ENCODE measurements at regions not wholly inside any gene's neighbourhood (a gene's known extent, or its start where the extent isn't known, plus 50 kb on each side); places are given as distances from the start of the nearest gene placed in this dataset.

DNA sequence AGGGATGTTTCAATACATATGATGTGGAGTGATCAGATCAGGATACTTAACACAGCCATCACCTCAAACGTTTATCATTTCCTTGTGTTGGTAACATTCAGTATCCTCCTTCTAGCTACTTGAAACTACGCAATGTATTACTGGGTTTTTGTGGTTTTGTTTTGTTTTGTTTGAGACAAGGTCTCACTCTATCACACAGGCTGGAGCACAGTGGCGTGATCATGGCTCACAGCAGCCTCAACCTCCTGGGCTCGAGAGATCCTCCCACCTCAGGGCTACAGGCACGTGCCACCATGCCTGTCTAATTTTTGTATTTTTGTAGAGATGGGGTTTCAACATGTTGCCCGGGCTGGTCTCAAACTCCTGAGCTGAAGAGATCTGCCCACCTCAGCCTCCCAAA is 70.2 kb upstream of the BCL11B start:
- TF ChIP-seq, protein P1, sequence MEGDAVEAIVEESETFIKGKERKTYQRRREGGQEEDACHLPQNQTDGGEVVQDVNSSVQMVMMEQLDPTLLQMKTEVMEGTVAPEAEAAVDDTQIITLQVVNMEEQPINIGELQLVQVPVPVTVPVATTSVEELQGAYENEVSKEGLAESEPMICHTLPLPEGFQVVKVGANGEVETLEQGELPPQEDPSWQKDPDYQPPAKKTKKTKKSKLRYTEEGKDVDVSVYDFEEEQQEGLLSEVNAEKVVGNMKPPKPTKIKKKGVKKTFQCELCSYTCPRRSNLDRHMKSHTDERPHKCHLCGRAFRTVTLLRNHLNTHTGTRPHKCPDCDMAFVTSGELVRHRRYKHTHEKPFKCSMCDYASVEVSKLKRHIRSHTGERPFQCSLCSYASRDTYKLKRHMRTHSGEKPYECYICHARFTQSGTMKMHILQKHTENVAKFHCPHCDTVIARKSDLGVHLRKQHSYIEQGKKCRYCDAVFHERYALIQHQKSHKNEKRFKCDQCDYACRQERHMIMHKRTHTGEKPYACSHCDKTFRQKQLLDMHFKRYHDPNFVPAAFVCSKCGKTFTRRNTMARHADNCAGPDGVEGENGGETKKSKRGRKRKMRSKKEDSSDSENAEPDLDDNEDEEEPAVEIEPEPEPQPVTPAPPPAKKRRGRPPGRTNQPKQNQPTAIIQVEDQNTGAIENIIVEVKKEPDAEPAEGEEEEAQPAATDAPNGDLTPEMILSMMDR (IDR thresholded peaks at IDR 0.05; ENCODE audit: insufficient read depth, low read length, severe bottlenecking) = no peak
- Histone ChIP-seq H3K27me3 (ENCODE audit: control insufficient read depth, insufficient read depth, low read length) (peaks cover 4% of the 10 kb centered on the region), H3K36me3 (ENCODE audit: control insufficient read depth, insufficient read depth, low read length) (no peaks in the 10 kb centered on the region), H3K4me3 (ENCODE audit: low read depth, low read length) (no peak overlapping the region)
- FAIRE-seq (no peak), DNase-seq (ENCODE audit: low read depth) (no peak)

DNA sequence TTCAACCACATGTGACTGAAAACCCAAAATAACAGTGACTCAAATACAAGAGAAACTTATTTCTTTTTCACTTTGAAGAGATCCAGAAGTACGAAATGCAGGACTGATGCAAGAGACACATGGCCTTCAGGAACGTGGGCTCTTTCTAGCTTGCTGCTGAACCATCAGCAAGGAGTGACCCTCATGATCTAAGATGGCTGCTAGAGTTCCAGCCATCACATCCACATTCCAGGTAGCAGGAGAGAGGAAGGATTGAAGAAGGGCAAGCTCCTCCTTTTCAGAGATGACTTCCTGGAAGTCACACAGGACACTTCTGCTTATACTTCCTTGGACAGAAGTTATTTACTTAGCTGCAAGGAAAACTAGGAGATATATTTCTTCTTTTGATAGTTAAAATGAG is 67.6 kb upstream of the BCL11B start:
- FAIRE-seq = no peak
- no peak for DNase-seq (ENCODE audit: low read depth)
- Histone ChIP-seq H3K27me3 (ENCODE audit: control insufficient read depth, insufficient read depth, low read length) (peaks cover 2% of the 10 kb centered on the region), H3K4me3 (ENCODE audit: low read depth, low read length) (no peak overlapping the region), H3K36me3 (ENCODE audit: control insufficient read depth, insufficient read depth, low read length) (no peaks in the 10 kb centered on the region)
- TF ChIP-seq, protein P1 (IDR thresholded peaks at IDR 0.05; ENCODE audit: insufficient read depth, low read length, severe bottlenecking) = no peak

DNA sequence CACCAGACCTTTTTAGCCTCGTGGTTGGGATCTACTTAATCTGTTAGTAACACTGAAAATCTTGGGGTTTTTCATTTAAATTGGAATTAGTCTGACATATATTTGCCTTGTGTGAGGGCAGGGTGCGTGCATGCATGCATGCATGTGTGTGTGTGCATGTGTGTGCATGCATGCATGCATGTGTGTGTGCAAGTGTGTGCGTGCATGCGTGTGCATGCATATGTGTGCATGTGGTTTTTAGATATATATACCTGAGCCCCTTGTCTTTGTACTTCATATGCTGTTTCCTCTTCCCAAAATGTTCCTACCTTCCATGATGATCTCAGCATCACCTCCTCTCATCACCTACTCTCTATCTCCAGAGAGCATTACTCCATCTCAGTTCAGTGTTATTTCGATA is 66.3 kb upstream of the BCL11B start:
- FAIRE-seq (no peak), DNase-seq (ENCODE audit: low read depth) (no peak)
- TF ChIP-seq, protein P1 (IDR thresholded peaks at IDR 0.05; ENCODE audit: insufficient read depth, low read length, severe bottlenecking) = no peak
- Histone ChIP-seq H3K36me3 (ENCODE audit: control insufficient read depth, insufficient read depth, low read length) (no peaks in the 10 kb centered on the region), H3K27me3 (ENCODE audit: control insufficient read depth, insufficient read depth, low read length) (peaks cover 4% of the 10 kb centered on the region), H3K4me3 (ENCODE audit: low read depth, low read length) (no peak overlapping the region)

DNA sequence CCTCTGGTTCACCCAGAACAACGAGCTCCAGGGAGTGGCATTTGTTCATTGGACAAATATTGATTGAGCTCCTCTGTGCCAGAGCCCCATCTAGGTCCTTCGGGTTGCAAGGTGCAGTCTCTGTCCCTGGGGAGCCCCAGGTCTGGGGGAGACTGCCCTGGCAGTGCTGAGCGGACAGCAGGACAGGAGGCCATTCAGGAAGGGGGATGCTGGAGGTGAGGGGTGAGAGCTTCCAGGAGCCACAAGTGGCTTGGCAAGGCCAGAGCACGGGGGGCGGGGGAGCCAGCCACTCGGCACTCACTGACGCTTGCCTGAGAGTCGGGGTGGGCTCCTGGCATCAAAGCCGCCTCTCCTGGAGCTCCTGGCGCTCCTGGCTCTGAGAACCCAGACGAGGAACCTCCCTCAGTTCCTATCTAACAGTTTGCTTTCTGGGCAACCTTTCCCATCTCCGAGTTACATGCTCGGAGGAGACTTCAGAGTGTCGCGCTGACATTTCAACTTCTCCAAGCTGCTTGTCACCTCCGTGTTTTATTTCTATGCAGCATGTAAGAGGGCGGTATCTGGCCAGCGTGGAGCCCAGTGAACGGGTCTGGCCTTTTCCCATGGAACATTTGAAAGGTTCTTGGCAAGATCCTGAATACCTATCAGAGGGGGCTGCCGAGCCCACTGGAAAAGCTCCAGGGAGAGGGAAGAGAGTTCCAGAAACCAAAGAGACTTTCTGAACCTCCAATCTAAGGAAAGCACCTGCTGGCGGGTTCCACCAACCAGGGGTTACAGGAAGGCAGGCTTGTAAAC is 62.0 kb upstream of the BCL11B start:
- TF ChIP-seq, protein P1 (IDR thresholded peaks at IDR 0.05; ENCODE audit: insufficient read depth, low read length, severe bottlenecking) = no peak
- Histone ChIP-seq H3K4me3 (ENCODE audit: low read depth, low read length) (no peak overlapping the region), H3K36me3 (ENCODE audit: control insufficient read depth, insufficient read depth, low read length) (no peaks in the 10 kb centered on the region), H3K27me3 (ENCODE audit: control insufficient read depth, insufficient read depth, low read length) (peaks cover 2% of the 10 kb centered on the region)
- DNase-seq (ENCODE audit: low read depth) (no peak), FAIRE-seq (peak; percentile 58)

DNA sequence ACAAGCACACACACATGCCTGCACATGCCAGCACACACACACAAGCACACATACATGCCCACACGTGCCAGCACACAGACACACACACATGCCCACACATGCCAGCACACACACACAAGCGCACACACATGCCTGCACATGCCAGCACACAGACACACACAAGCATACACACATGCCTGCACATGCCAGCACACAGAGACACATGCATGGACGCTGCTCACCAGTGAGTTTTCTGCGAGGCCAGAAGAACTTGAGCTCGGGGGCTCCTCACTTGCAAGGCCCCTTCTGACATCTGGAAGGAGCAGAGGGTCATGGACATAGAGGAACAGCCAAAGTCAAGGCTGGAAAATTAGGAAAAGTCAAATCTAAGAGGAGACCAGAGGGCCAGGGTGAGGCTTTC is 61.2 kb upstream of the BCL11B start:
- TF ChIP-seq, protein P1 (IDR thresholded peaks at IDR 0.05; ENCODE audit: insufficient read depth, low read length, severe bottlenecking) = no peak
- FAIRE-seq = no peak
- H3K27me3 ChIP-seq (ENCODE audit: control insufficient read depth, insufficient read depth, low read length) = peaks cover 2% of the 10 kb centered on the region
- no peak overlapping the region for H3K4me3 ChIP-seq (ENCODE audit: low read depth, low read length)
- no peaks in the 10 kb centered on the region for H3K36me3 ChIP-seq (ENCODE audit: control insufficient read depth, insufficient read depth, low read length)
- DNase-seq (ENCODE audit: low read depth) = no peak

DNA sequence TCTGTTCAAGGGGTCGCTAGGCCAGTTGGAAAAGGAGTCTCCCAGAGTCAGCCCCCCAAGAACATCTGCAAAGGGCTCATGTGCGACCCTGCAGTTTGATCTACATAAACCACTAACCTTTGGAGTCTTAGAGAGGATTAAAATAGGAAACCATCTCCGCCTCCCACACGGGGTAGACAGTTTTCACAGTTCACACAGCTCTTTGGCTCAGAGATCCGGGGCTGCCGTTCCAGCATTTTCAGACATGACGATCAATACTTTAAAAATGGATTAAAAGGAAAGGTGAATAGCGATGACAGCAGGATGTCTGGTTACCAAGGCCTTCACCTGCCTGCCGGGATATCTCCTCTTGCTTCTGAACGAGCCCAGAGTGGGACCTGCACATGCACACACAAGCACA is 59.8 kb upstream of the BCL11B start:
- no peaks in the 10 kb centered on the region for H3K36me3 ChIP-seq (ENCODE audit: control insufficient read depth, insufficient read depth, low read length)
- FAIRE-seq (no peak), DNase-seq (ENCODE audit: low read depth) (no peak)
- no peak overlapping the region for H3K4me3 ChIP-seq (ENCODE audit: low read depth, low read length)
- H3K27me3 ChIP-seq (ENCODE audit: control insufficient read depth, insufficient read depth, low read length) = peaks cover 2% of the 10 kb centered on the region
- TF ChIP-seq, protein P1 (IDR thresholded peaks at IDR 0.05; ENCODE audit: insufficient read depth, low read length, severe bottlenecking) = no peak
